B cell (primary cell): ENCODE measurements at regions not wholly inside any gene's neighbourhood (a gene's known extent, or its start where the extent isn't known, plus 50 kb on each side); places are given as distances from the start of the nearest gene placed in this dataset.

Experiments
- ATAC-seq: fragments of 200-7000 bp; cut with Tn5 transposase; one replicate; pipeline ENCODE4 v1.10.0; 2021; ENCODE audit warnings: low read depth, mild to moderate bottlenecking, moderate number of reproducible peaks, moderate library complexity
- CTCF ChIA-PET: fragments of 350-600 bp; sonication (Branson Sonifier 250); formaldehyde crosslinking; loops from one replicate; lab custom pipeline; 2021; ENCODE audit warnings: antibody characterized with exemption, inconsistent platforms; lab: Charles Lee
- POLR2A ChIA-PET: fragments of 350-600 bp; sonication (Branson Sonifier 250); formaldehyde crosslinking; loops from one replicate; lab custom pipeline; 2021; ENCODE audit warnings: antibody characterized with exemption; lab: Charles Lee
- DNase-seq: peaks from one replicate; pipeline ENCODE4 v3.0.0; 2013
- H2AFZ ChIP-seq: 2 replicates; pipeline ENCODE4 v1.6.1; 2012; ENCODE audit warnings: mild to moderate bottlenecking, low read depth, low read length; ENCODE audit not compliant: insufficient read depth, poor library complexity, severe bottlenecking
- H3K27ac ChIP-seq, 2 donors: 1 replicate in 1 of 2; 2 replicates in 1 of 2; pipeline ENCODE4 v1.5.1; 2012 to 2013; ENCODE audit warnings: low read length in 2 of 2, mild to moderate bottlenecking in 2 of 2, moderate library complexity in 1 of 2
- H3K27me3 ChIP-seq, 4 experiments: fragments of 200-600 bp in 1 of 4; sonication (generic) in 1 of 4; replicated peaks in 1 of 4; 1 replicate in 2 of 4; 2 replicates in 2 of 4; pipeline versions ENCODE4 v1.6.1 to v1.7.0; 2013 to 2016; ENCODE audit warnings: low read length in 3 of 4, mild to moderate bottlenecking in 2 of 4, mixed read lengths in 1 of 4, moderate library complexity in 1 of 4; ENCODE audit not compliant: insufficient read depth in 4 of 4, control insufficient read depth in 3 of 4; ENCODE audit errors: control extremely low read depth in 1 of 4
- H3K36me3 ChIP-seq, 2 experiments: replicated peaks in 1 of 2; 1 replicate in 1 of 2; 2 replicates in 1 of 2; pipeline versions ENCODE4 v1.6.1 to v1.7.1; 2013; ENCODE audit warnings: low read length in 1 of 2; ENCODE audit not compliant: insufficient read depth in 2 of 2, control insufficient read depth in 1 of 2; ENCODE audit errors: control extremely low read depth in 1 of 2, extremely low read depth in 1 of 2
- H3K4me1 ChIP-seq, 2 donors: fragments of 200-600 bp in 1 of 2; sonication (generic) in 1 of 2; 1 replicate in 1 of 2; 2 replicates in 1 of 2; pipeline versions ENCODE4 v1.5.1 to v1.6.1; 2013 to 2017; ENCODE audit warnings: low read length in 2 of 2; ENCODE audit not compliant: control insufficient read depth in 2 of 2, insufficient read depth in 2 of 2
- H3K4me2 ChIP-seq: replicated peaks from 2 replicates; pipeline ENCODE3; 2012; ENCODE audit warnings: mild to moderate bottlenecking, low read depth, low read length; ENCODE audit not compliant: poor library complexity, severe bottlenecking
- H3K4me3 ChIP-seq, 5 experiments: fragments of 200-600 bp in 1 of 5; sonication (generic) in 1 of 5; 1 replicate in 3 of 5; 2 replicates in 2 of 5; pipeline versions ENCODE4 v1.5.1 to v1.7.0; 2011 to 2016; ENCODE audit warnings: low read length in 4 of 5, mild to moderate bottlenecking in 4 of 5, low read depth in 2 of 5, control low read depth in 1 of 5, moderate library complexity in 1 of 5; ENCODE audit not compliant: insufficient read depth in 1 of 5; ENCODE audit errors: control extremely low read depth in 1 of 5, extremely low read depth in 1 of 5
- H3K79me2 ChIP-seq: fragments of 200-600 bp; sonication (generic); one replicate; pipeline ENCODE4 v1.6.0; 2016; ENCODE audit warnings: low read length; ENCODE audit not compliant: control insufficient read depth, insufficient read depth
- H3K9ac ChIP-seq: fragments of 200-600 bp; sonication (generic); 2 replicates; pipeline ENCODE4 v1.6.1; 2017; ENCODE audit warnings: mild to moderate bottlenecking, low read length, moderate library complexity
- H3K9me3 ChIP-seq, 3 donors: one replicate each; pipeline versions ENCODE4 v1.6.1 to v1.7.1; 2013; ENCODE audit warnings: low read length in 2 of 3; ENCODE audit not compliant: control insufficient read depth in 2 of 3, insufficient read depth in 1 of 3; ENCODE audit errors: control extremely low read depth in 1 of 3
- H4K20me1 ChIP-seq: 2 replicates; pipeline ENCODE4 v1.6.0; 2012; ENCODE audit warnings: mild to moderate bottlenecking, low read length; ENCODE audit not compliant: insufficient read depth, control insufficient read depth, poor library complexity, severe bottlenecking
- H3K27ac Mint-ChIP-seq: one replicate; pipeline ENCODE4 v1.8.0; 2021; ENCODE audit warnings: mixed read lengths
- H3K27me3 Mint-ChIP-seq: one replicate; pipeline ENCODE4 v1.8.0; 2021; ENCODE audit warnings: mixed read lengths
- H3K4me1 Mint-ChIP-seq: one replicate; pipeline ENCODE4 v1.8.0; 2021; ENCODE audit warnings: mixed read lengths
- H3K4me3 Mint-ChIP-seq: one replicate; pipeline ENCODE4 v1.8.0; 2021; ENCODE audit warnings: mixed read lengths
- H3K9me3 Mint-ChIP-seq: one replicate; pipeline ENCODE4 v1.8.0; 2022; ENCODE audit warnings: mixed read lengths; ENCODE audit not compliant: insufficient read depth
- EZH2 ChIP-seq: IDR thresholded peaks from 2 replicates; pipeline ENCODE4 v1.6.1; 2012; ENCODE audit warnings: borderline replicate concordance, low read depth, mild to moderate bottlenecking, moderate library complexity, low read length; ENCODE audit not compliant: insufficient read depth, poor library complexity, severe bottlenecking
- WGBS: methylation state at CpG from one replicate; pipeline ENCODE4 v1.1.5; 2013; ENCODE audit warnings: missing lambda C conversion rate; ENCODE audit not compliant: insufficient coverage; 5-methylcytosine and 5-hydroxymethylcytosine counted together
- intact Hi-C: fragments of 100-400 bp; cut with micrococcal nuclease; formaldehyde crosslinking; loops from one replicate; pipeline ENCODE4 v1.10.0; 2022
- TF ChIP-seq, protein P1 (sequence below): fragments of 200-600 bp; IDR thresholded peaks from one replicate; pipeline ENCODE4 v1.8.0; 2022; ENCODE audit warnings: antibody characterized with exemption, mild to moderate bottlenecking

DNA sequence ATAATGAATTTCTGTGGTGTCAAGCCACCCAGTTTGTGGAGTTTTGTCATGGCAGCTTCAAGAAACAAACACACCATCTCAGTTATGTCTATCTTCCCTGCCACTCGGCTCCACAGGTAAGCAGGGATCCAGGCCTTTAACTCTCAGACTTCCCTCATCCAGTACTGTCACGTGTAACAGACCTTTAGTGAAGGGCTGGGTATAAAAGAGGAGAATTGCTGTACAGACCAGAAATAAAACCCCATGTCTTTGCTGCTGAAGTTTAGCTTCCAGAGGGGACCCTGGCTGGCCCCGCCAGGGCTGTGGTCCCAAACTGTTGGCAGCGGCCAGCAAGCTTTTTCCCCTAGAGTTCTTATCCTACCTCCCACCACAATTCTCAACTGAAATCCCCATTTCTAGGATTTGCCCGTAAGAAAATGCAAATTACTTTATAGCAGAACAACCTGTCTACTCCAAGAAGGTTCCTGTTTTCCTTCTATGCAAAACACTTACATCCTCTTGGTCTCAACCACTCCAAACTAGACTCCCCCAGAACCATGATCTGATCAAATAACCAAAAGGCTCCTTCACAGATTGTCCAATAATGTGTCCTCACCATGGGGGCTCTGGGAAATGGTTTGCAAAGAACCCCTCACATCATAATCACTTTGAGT, 438.0 kb upstream of the ID2 start:
- Histone ChIP-seq H4K20me1 (no peaks in the 10 kb centered on the region), H3K27me3 (peaks cover 0 to 16% (median under 1%) of the 10 kb centered on the region in 4 experiments), H3K4me2 (no peak overlapping the region), H3K9ac (no peak overlapping the region), H3K9me3 (peaks cover 2 to 35% (median 25%) of the 10 kb centered on the region in 3 donors), H3K36me3 (no peaks in the 10 kb centered on the region), H2AFZ (no peak overlapping the region), H3K4me1 (peaks cover 0 to 5% of the 10 kb centered on the region in 2 donors), H3K4me3 (no peak overlapping the region), H3K27ac (no peak overlapping the region), H3K79me2 (no peaks in the 10 kb centered on the region)
- no peak for ATAC-seq
- Mint-ChIP-seq H3K4me3 (no peak overlapping the region), H3K4me1 (peaks cover 1% of the 10 kb centered on the region), H3K27me3 (peaks cover 30% of the 10 kb centered on the region), H3K27ac (no peak overlapping the region), H3K9me3 (peaks cover 9% of the 10 kb centered on the region)
- DNase-seq = no peak
- TF ChIP-seq, protein P1, sequence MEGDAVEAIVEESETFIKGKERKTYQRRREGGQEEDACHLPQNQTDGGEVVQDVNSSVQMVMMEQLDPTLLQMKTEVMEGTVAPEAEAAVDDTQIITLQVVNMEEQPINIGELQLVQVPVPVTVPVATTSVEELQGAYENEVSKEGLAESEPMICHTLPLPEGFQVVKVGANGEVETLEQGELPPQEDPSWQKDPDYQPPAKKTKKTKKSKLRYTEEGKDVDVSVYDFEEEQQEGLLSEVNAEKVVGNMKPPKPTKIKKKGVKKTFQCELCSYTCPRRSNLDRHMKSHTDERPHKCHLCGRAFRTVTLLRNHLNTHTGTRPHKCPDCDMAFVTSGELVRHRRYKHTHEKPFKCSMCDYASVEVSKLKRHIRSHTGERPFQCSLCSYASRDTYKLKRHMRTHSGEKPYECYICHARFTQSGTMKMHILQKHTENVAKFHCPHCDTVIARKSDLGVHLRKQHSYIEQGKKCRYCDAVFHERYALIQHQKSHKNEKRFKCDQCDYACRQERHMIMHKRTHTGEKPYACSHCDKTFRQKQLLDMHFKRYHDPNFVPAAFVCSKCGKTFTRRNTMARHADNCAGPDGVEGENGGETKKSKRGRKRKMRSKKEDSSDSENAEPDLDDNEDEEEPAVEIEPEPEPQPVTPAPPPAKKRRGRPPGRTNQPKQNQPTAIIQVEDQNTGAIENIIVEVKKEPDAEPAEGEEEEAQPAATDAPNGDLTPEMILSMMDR = no peak
- no peak for TF ChIP-seq EZH2
- ChIA-PET POLR2A (no interaction called here), CTCF (no interaction called here)
- intact Hi-C loops = no loop called here
- WGBS = 89% methylated on average over 3 of the region's 5 CpGs

DNA sequence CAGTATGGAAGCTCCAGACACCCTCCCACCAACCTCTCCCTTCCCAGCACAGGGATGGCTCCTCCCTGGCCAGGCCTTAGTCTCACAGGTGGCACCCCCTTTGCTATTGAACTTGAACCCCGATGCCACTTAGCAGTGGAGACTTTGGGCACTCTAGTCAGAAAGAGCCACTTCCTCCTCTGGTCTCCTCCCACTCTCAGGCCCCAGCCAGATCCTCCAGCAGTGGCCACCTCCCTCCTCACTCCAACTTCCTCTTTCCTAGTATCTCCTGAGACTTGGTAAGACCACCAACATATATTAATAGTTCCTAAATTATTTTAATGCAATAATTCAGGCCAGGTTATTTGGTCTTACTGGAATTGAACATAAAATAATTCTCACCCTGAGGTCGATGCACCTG, 437.2 kb upstream of the ID2 start:
- Histone ChIP-seq H3K4me3 (no peak overlapping the region), H3K4me2 (no peak overlapping the region), H2AFZ (no peak overlapping the region), H3K4me1 (peaks cover 0 to 5% of the 10 kb centered on the region in 2 donors), H3K27me3 (peaks cover 0 to 14% (median 0%) of the 10 kb centered on the region in 4 experiments), H4K20me1 (no peaks in the 10 kb centered on the region), H3K79me2 (no peaks in the 10 kb centered on the region), H3K9me3 (peaks cover 2 to 35% (median 25%) of the 10 kb centered on the region in 3 donors), H3K27ac (no peak overlapping the region), H3K36me3 (no peaks in the 10 kb centered on the region), H3K9ac (no peak overlapping the region)
- no peak for DNase-seq
- 20% methylated on average over 2 of the region's 2 CpGs for WGBS
- Mint-ChIP-seq H3K27ac (no peak overlapping the region), H3K4me3 (no peak overlapping the region), H3K9me3 (peaks cover 9% of the 10 kb centered on the region), H3K4me1 (peaks cover 1% of the 10 kb centered on the region), H3K27me3 (peaks cover 24% of the 10 kb centered on the region)
- intact Hi-C loops = no loop called here
- CTCF ChIA-PET = no interaction called here
- POLR2A ChIA-PET = no interaction called here
- TF ChIP-seq, protein P1 = no peak
- no peak for TF ChIP-seq EZH2
- ATAC-seq = no peak
